ENCODE measurements at regions not wholly inside any gene's neighbourhood (a gene's known extent, or its start where the extent isn't known, plus 50 kb on each side); places are given as distances from the start of the nearest gene placed in this dataset.

DNA sequence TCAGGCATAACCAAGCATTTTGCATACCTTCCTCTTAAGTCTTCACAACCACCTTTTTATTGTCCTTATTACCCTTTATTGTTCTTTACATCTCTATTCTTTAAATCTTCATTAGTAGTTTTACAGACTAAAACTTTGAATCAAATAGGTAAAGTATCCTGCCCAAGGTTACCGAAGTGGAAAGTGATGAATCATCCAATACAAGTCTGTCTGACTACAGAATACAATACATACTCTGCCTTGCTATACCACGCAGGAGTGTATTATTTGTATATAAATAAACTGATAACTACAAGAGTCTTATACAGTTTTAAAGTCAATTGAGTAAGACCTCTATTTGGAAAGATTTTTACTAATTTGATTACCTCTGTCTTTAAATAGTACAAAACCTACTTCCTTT, 196.0 kb downstream of the ZEB2 start:
- no peak for TF ChIP-seq POLR2AphosphoS5 (IDR thresholded peaks at IDR 0.05)
- TF ChIP-seq, protein P1, sequence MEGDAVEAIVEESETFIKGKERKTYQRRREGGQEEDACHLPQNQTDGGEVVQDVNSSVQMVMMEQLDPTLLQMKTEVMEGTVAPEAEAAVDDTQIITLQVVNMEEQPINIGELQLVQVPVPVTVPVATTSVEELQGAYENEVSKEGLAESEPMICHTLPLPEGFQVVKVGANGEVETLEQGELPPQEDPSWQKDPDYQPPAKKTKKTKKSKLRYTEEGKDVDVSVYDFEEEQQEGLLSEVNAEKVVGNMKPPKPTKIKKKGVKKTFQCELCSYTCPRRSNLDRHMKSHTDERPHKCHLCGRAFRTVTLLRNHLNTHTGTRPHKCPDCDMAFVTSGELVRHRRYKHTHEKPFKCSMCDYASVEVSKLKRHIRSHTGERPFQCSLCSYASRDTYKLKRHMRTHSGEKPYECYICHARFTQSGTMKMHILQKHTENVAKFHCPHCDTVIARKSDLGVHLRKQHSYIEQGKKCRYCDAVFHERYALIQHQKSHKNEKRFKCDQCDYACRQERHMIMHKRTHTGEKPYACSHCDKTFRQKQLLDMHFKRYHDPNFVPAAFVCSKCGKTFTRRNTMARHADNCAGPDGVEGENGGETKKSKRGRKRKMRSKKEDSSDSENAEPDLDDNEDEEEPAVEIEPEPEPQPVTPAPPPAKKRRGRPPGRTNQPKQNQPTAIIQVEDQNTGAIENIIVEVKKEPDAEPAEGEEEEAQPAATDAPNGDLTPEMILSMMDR (IDR thresholded peaks at IDR 0.05): no peak

Data from upper lobe of left lung (tissue), 4 donors.